GM21786 (cell line): ENCODE measurements at regions not wholly inside any gene's neighbourhood (a gene's known extent, or its start where the extent isn't known, plus 50 kb on each side); places are given as distances from the start of the nearest gene placed in this dataset.

Experiments used
- ATAC-seq: cut with Tn5 transposase; IDR thresholded peaks from one replicate; pipeline ENCODE4 v1.9.1; 2021; ENCODE audit not compliant: unreplicated experiment

GRCh38 chr7:33841031-33841430 lies 64.3 kb upstream of the BMPER start:
- ATAC-seq = no peak

DNA sequence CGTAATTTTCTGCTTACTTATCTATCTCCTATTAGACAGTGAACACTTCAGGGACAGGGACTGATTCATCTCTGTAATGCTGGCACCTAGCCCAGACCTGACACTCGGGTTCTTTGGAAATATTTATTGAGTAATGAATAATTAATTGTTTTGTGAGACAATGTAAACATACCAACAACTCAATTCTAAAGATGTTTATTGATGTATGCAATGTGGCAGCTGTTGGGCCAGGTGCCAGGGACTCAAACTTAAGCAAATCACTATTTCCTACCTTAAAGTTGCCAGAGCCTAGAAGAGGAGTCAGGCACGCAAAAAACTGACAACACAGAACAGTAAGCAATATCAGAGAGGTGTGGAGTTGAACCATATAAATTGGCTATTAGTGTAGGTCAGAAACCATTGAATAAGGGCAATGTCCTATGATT lies 63.6 kb upstream of the BMPER start:
- ATAC-seq = no peak

GRCh38 chr7:33842150-33842549 lies 63.2 kb upstream of the BMPER start:
- ATAC-seq = no peak

GRCh38 chr7:33845991-33846509 lies 59.3 kb upstream of the BMPER start:
- ATAC-seq = no peak

DNA sequence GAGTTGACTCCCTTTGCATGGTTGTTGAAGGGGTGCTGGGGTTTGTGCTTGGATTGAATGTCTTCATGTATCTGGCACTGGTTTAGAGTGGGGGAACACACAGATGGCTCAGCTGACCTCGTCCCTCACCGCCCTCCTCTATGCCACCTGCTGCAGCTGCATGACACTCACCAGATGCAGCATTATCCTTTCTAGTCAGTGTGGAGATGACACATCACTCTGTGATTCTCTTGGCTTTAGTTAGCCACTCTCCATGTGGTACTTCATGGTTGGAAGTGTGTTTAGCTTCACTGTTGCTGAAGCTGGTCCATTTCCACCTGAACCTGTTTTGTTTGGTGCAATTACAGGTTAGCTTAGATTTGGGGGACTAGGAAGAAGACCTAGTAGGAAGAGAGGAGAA lies 56.3 kb upstream of the BMPER start:
- ATAC-seq = no peak

- no peak for ATAC-seq
These were observed 55.3 kb upstream of the BMPER start for GRCh38 chr7:33849971-33850559.

GRCh38 chr7:33850768-33851167 lies 54.6 kb upstream of the BMPER start:
- ATAC-seq = no peak

- no peak for ATAC-seq
These were observed 52.5 kb upstream of the BMPER start for GRCh38 chr7:33852838-33853237.

GRCh38 chr7:33853361-33854062 lies 51.8 kb upstream of the BMPER start:
- ATAC-seq = no peak

DNA sequence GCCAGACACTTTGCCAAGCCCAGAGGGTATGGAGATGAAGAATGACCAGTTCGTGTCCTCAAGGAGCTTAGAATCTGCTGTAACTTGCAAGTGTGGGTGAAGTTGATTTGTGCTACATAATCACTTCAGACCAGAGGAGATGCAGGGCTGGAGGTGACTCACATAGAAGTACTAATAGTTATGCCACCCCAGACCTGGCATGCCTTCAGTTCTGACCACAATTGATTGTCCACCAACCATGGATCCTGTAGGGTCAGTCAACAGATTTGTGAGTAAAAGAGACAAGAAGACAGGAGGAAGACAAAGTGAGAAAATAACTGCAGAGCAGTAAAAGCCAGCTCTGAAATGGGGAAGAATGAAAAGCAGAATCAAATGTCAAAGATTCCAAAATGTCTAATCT lies 51.2 kb upstream of the BMPER start:
- no peak for ATAC-seq

- ATAC-seq = no peak
These were observed 50.5 kb upstream of the BMPER start for GRCh38 chr7:33854801-33855350.
